Activated CD4-positive, alpha-beta T cell treated with anti-CD3 and anti-CD28 coated beads, Interleukin-2, amount 50 U/mL, for 48 hours (primary cell): ENCODE measurements at regions not wholly inside any gene's neighbourhood (a gene's known extent, or its start where the extent isn't known, plus 50 kb on each side); places are given as distances from the start of the nearest gene placed in this dataset.

ENCODE experiments used
- DNase-seq, 2 experiments: peaks; one replicate each; pipeline ENCODE4 v3.0.0-alpha.2; 2020

GRCh38 chr10:108908096-108908495 lies 1015.2 kb downstream of the XPNPEP1 start:
- DNase-seq: no peak

- no peak for DNase-seq
These were observed 1017.5 kb downstream of the XPNPEP1 start for GRCh38 chr10:108905821-108906220.

DNA sequence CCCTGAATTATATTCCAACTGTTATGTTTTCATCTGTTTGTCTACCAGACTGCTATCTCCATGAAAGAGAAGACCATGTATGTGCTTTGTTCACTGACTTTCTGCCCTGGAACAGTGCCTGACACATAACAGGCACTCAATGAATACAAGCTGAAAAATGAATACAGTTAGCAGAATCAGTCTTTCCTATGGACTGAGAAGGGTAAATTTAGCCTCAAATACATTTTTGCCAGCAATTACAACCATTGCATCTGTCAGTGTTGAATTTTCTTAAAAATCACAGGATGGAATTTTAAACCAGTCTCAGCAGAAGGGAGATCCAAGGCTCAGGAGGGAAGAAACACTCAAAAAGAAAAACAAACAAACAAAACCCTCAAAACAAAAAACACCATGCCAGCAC lies 1018.1 kb downstream of the XPNPEP1 start:
- DNase-seq: no peak

- DNase-seq: no peak
These were observed 1019.0 kb downstream of the XPNPEP1 start for GRCh38 chr10:108904163-108904838.

DNA sequence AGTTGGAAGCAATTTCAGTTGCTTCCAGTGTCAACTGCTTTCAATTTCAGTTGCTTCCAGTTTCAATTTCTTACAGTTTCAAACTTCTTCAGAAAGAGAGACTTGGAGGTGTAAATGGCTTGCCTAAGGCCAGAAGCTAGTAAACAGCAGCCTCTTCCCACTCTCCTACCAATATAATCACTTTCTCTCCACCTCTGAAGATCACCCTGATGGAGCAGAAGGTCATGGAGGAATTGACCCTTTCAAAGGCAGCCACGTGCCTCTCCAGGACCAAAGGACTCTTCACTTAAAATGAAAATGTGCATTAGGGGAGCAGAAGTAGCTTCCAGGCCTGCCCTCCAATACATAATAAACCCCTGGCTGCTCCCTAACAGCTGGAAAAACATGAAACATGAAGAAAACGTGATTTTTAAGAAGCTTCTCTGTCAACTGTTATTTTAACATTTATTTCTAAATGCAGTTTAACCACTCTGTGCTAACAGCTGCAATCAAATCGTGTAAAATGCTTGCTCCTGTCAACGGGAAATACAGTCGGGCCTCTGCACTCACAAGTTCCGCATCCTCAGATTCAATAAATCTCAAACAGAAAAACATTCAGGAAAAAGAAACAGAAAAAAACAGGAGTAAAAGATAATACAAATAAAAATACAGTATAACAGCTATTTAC lies 1020.6 kb downstream of the XPNPEP1 start:
- DNase-seq: no peak

- DNase-seq: no peak
These were observed 1021.3 kb downstream of the XPNPEP1 start for GRCh38 chr10:108901781-108902618.

DNA sequence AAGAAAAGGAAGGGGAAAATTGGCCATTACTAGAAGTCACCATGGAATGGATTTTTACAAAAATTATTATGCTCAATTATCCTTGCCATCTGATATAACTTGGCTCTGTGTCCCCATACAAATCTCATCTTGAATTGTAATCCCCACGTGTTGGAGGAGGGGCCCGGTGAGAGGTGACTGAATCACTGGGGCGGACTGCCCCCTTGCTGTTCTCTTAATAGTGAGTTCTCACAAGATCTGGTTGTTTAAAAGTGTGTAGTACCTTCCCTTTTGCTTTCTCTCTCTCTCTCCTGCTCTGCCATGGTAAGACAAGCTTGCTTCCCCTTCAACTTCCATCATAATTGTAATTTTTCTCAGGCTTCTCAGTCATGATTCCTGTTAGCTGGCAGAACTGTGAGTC lies 1023.6 kb downstream of the XPNPEP1 start:
- no peak for DNase-seq

GRCh38 chr10:108894402-108895301 lies 1028.7 kb downstream of the XPNPEP1 start:
- no peak for DNase-seq

- no peak for DNase-seq
These were observed 1046.2 kb downstream of the XPNPEP1 start for GRCh38 chr10:108877095-108877561.

- no peak for DNase-seq
These were observed 1050.5 kb downstream of the XPNPEP1 start for GRCh38 chr10:108872854-108873253.

DNA sequence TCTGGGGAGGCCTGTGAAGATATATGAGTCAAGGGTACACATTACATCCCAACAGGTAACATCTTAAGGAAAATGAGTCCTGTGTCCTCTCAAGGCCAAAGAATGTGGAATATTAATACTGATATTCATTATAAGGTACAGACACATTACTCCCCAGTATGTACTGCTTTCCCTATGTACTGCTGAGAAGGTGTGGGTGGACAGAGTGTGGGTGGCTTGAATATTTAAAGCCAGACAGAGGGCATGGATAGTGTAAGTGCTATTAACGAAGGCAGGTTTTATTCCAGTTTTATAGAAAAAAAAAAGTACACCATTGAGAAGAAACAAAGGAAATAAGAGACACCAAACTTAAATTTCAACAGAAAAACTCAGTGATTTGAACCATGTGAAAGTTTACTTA lies 1054.4 kb downstream of the XPNPEP1 start:
- DNase-seq: no peak

DNA sequence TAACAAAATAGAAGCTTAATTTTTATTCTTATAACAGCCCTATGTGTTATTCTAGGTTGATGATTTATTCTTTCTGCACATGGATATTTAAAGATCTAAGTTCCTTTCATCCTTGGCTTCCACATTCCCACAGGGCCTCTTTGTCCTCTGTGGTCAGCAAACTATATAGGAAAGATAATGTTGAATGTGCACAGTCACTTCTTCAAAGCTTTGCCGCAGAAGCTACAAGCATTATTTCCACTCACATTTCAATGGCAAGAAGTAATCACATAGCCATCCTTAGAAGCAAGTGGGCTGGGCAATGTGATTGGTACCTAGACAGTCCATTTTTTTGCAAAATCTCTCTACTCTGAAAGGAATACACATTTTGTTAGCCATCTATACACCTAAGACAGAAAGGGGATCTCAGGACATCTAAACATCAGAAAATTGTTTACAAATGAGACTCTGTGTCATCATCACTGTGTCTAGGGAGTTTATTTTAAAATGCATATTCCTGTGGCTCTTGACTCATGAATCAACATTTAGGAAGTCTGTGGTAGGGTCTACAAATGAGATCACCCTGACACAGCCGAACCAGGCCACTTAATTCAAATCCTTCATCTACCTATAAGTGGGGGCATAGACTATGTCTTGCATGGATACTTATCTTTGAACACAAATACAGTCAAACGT lies 1060.5 kb downstream of the XPNPEP1 start:
- DNase-seq: no peak

- no peak for DNase-seq
These were observed 1062.0 kb downstream of the XPNPEP1 start for GRCh38 chr10:108861181-108861754.

- DNase-seq: no peak
These were observed 1071.1 kb downstream of the XPNPEP1 start for GRCh38 chr10:108852211-108852610.

DNA sequence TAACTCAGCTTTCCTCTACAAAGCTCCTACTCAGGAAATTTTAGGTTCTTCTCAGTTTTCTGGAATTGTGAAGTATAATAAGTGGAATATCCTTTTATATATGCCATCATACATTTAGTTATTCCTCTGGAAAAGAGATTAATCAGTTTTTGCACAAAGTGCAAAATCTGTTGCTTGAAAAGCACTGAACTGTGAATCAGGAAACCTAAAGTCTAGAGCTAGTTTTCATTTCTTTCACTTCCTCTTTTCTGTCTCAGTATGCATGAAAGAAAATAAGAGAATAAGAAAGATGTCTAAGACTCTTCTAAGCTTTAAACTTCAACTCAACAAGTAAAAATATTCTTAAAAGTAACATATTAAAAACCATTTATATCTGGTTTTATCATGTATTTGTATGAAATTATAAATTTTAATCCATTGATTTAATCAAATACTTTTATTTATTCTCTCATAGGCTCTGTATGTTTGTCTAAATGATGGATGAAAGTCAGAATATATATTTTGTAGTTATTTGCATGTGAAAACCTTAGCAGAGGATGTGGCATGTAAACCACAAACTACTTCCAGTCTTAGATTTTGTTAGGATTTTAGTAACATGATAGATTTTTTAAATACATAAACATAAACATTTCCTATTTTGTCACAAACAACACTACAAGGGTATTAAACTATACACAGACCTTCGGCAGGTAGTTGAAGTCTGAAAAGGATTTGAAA lies 1073.0 kb downstream of the XPNPEP1 start:
- DNase-seq: no peak

- no peak for DNase-seq
These were observed 1073.6 kb downstream of the XPNPEP1 start for GRCh38 chr10:108849688-108850087.

DNA sequence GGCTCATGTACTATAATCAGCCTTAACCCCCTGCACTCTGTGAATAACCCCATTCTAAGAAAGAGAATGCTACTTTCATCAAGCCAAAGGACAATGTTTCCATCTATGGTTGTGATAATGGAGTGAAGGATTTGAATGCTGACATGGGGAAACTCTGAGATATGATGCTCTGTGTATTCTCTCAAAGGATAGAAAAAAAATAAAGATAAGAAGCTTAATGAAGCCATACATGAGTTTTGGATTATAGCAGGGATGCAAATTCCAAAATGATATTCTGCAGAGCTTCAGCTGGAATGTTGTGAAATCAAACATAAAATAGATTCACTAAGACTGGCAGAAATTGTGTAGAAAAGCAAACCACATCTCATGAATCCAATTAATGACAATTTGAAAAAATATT lies 1074.1 kb downstream of the XPNPEP1 start:
- DNase-seq: no peak

- no peak for DNase-seq
These were observed 1075.3 kb downstream of the XPNPEP1 start for GRCh38 chr10:108848046-108848445.

DNA sequence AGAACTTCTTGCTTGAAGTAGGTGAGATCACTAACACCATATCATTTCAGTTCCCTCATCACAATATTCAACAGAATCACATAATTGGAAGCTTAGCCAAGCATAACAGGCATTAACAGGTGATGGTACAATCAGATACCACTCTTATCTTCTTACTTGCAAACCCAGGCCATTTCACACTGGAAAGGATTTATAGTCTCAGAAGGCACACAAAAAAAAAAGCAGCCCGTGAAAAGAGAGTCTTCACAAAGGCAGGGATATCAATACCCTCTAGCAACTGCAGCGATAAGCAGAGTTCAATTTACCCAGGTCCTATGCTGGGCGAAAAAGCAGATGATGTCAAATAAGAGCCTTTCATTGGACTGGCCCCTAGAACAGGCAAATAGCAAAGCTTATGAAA lies 1082.4 kb downstream of the XPNPEP1 start:
- no peak for DNase-seq

DNA sequence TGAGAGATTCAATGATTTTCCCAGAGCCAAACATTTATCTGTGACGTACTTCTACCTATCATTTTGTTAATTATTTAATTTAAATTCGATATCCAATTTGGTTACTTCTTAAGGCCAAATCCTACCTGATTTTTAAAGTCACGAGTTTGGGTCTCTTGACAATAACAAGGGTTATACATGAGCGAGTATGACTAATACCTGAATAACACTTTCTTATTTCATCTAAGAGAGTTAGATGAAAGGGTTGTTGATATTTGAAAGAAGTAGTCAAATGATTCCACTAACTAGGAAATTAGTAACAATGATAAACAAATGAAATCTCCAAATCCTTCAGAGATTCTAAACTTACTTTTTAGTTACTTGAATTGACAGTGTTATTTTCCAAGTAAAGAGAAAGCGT lies 1086.9 kb downstream of the XPNPEP1 start:
- no peak for DNase-seq

GRCh38 chr10:108822026-108822425 lies 1101.3 kb downstream of the XPNPEP1 start:
- no peak for DNase-seq
